Stomach (tissue), 4 donors: ENCODE measurements at regions not wholly inside any gene's neighbourhood (a gene's known extent, or its start where the extent isn't known, plus 50 kb on each side); places are given as distances from the start of the nearest gene placed in this dataset.

Experiments used
- EP300 ChIP-seq: sonication (generic); formaldehyde crosslinking; IDR thresholded peaks from one replicate; pipeline ENCODE4 v1.6.1; 2017; ENCODE audit warnings: antibody characterized with exemption
- POLR2A ChIP-seq, 4 donors: fragments of 450-650 bp; IDR thresholded peaks; one replicate each; pipeline ENCODE4 v1.6.1; 2016; ENCODE audit warnings: antibody characterized with exemption in 4 of 4, control low read depth in 2 of 4, mild to moderate bottlenecking in 1 of 4, moderate library complexity in 1 of 4
- POLR2AphosphoS5 ChIP-seq, 3 donors: sonication (generic); formaldehyde crosslinking; IDR thresholded peaks; one replicate each; pipeline ENCODE4 v1.6.1; 2016; ENCODE audit warnings: antibody characterized with exemption in 3 of 3
- TF ChIP-seq, protein P1 (sequence below), 7 experiments: fragments of 450-650 bp in 4 of 7; fragments of 200-600 bp in 3 of 7; sonication (generic) in 3 of 7; IDR thresholded peaks; one replicate each; pipeline ENCODE4 v1.5.1; 2016 to 2019; ENCODE audit warnings: antibody characterized with exemption in 7 of 7, control low read depth in 2 of 7, mild to moderate bottlenecking in 1 of 7

DNA sequence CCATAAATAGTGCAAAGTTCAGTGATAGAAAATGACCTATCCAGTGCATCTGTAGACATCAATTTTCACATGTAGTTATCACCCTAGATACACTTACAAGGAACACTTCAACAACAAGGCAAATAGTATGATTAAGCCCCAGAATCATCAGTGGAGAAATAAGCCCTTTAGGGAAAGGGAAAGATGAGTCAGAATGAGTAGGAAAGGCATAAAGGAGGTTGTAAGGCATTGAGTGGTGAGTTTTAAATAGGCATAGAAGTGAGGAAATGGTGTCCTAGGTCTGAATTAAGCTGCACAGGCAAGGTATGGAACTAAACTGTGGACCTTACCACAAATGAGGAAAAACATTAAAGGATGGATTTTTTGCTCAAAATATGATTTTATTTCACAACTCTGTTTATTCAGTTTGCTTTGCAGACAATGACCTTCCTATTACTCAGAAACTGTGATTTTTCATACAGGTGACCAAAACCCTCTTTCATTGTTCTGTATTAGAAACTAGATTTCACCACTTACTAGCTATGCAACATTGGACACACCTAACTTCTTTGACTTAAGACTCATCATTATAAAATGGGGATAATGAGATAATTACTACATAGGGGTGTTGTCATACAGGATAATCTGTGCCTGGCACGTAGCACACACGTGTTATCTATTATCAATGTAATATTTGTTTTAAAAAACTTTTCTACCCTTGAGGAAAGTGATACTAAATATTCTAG is 57.0 kb upstream of the MAP9 start:
- TF ChIP-seq, protein P1, sequence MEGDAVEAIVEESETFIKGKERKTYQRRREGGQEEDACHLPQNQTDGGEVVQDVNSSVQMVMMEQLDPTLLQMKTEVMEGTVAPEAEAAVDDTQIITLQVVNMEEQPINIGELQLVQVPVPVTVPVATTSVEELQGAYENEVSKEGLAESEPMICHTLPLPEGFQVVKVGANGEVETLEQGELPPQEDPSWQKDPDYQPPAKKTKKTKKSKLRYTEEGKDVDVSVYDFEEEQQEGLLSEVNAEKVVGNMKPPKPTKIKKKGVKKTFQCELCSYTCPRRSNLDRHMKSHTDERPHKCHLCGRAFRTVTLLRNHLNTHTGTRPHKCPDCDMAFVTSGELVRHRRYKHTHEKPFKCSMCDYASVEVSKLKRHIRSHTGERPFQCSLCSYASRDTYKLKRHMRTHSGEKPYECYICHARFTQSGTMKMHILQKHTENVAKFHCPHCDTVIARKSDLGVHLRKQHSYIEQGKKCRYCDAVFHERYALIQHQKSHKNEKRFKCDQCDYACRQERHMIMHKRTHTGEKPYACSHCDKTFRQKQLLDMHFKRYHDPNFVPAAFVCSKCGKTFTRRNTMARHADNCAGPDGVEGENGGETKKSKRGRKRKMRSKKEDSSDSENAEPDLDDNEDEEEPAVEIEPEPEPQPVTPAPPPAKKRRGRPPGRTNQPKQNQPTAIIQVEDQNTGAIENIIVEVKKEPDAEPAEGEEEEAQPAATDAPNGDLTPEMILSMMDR (IDR thresholded peaks at IDR 0.05), result no peak
- no peak for TF ChIP-seq EP300
- TF ChIP-seq POLR2AphosphoS5 (IDR thresholded peaks at IDR 0.05), result no peak
- no peak for TF ChIP-seq POLR2A (IDR thresholded peaks at IDR 0.05)
